ENCODE measurements at regions not wholly inside any gene's neighbourhood (a gene's known extent, or its start where the extent isn't known, plus 50 kb on each side); places are given as distances from the start of the nearest gene placed in this dataset.
"Not testable (repeated sequence)": the region's sequence is repeated elsewhere in the genome, so short reads cannot be mapped to it uniquely, and the experiment has no call there.

- Mint-ChIP-seq H3K36me3 (no peaks in the 10 kb centered on the region), H3K4me1 (no peaks in the 10 kb centered on the region), H3K4me3 (no peak overlapping the region), H3K27me3 (peaks cover 12% of the 10 kb centered on the region), H3K9me3 (no peaks in the 10 kb centered on the region), H3K27ac (no peak overlapping the region)
- CTCF ChIA-PET, result no interaction called here
- DNase-seq, result no peak
Observed at GRCh38 chr12:105466231-105466900, 135.9 kb downstream of the C12orf75 start.

GRCh38 chr12:105466901-105467598 is 136.6 kb downstream of the C12orf75 start:
- Mint-ChIP-seq H3K27ac (no peak overlapping the region), H3K36me3 (no peaks in the 10 kb centered on the region), H3K4me3 (no peak overlapping the region), H3K4me1 (no peaks in the 10 kb centered on the region), H3K27me3 (peaks cover 12% of the 10 kb centered on the region), H3K9me3 (no peaks in the 10 kb centered on the region)
- DNase-seq, result no peak
- CTCF ChIA-PET, result no interaction called here

- no peaks in the 10 kb centered on the region for H3K36me3 Mint-ChIP-seq
- H3K27me3 Mint-ChIP-seq, result peaks cover 12% of the 10 kb centered on the region
- no peak for DNase-seq
- no peaks in the 10 kb centered on the region for H3K9me3 Mint-ChIP-seq
- CTCF ChIA-PET, result no interaction called here
- no peak overlapping the region for H3K27ac Mint-ChIP-seq
- H3K4me1 Mint-ChIP-seq, result no peaks in the 10 kb centered on the region
- no peak overlapping the region for H3K4me3 Mint-ChIP-seq
Observed at GRCh38 chr12:105467710-105468366, 137.3 kb downstream of the C12orf75 start.

GRCh38 chr12:105468464-105468863 is 138.0 kb downstream of the C12orf75 start:
- CTCF ChIA-PET, result interaction anchor here (0.6 kb wide), 1 partner anchor 78 kb away, joined by 3 read pairs; no protein-coding TSS in a partner anchor
- Mint-ChIP-seq H3K9me3 (no peaks in the 10 kb centered on the region), H3K4me3 (no peak overlapping the region), H3K27me3 (peaks cover 12% of the 10 kb centered on the region), H3K36me3 (no peaks in the 10 kb centered on the region), H3K27ac (no peak overlapping the region), H3K4me1 (no peaks in the 10 kb centered on the region)
- no peak for DNase-seq

GRCh38 chr12:105469211-105469610 is 138.7 kb downstream of the C12orf75 start:
- H3K27ac Mint-ChIP-seq, result no peak overlapping the region
- no peak overlapping the region for H3K4me3 Mint-ChIP-seq
- H3K27me3 Mint-ChIP-seq, result peaks cover 8% of the 10 kb centered on the region
- H3K4me1 Mint-ChIP-seq, result no peaks in the 10 kb centered on the region
- CTCF ChIA-PET, result interaction anchor here (0.6 kb wide), 1 partner anchor 77 kb away, joined by 3 read pairs; no protein-coding TSS in a partner anchor
- no peaks in the 10 kb centered on the region for H3K9me3 Mint-ChIP-seq
- no peaks in the 10 kb centered on the region for H3K36me3 Mint-ChIP-seq
- no peak for DNase-seq

GRCh38 chr12:105469701-105470100 is 139.2 kb downstream of the C12orf75 start:
- no peaks in the 10 kb centered on the region for H3K9me3 Mint-ChIP-seq
- no peak overlapping the region for H3K27ac Mint-ChIP-seq
- no peaks in the 10 kb centered on the region for H3K4me1 Mint-ChIP-seq
- H3K4me3 Mint-ChIP-seq, result no peak overlapping the region
- CTCF ChIA-PET, result no interaction called here
- H3K27me3 Mint-ChIP-seq, result peaks cover 8% of the 10 kb centered on the region
- no peak for DNase-seq
- H3K36me3 Mint-ChIP-seq, result no peaks in the 10 kb centered on the region

- CTCF ChIA-PET, result no interaction called here
- no peaks in the 10 kb centered on the region for H3K36me3 Mint-ChIP-seq
- H3K4me1 Mint-ChIP-seq, result no peaks in the 10 kb centered on the region
- H3K4me3 Mint-ChIP-seq, result no peak overlapping the region
- H3K9me3 Mint-ChIP-seq, result no peaks in the 10 kb centered on the region
- no peak overlapping the region for H3K27ac Mint-ChIP-seq
- H3K27me3 Mint-ChIP-seq, result peaks cover 8% of the 10 kb centered on the region
- no peak for DNase-seq
Observed at GRCh38 chr12:105470102-105470501, 139.6 kb downstream of the C12orf75 start.

- DNase-seq, result no peak
- Mint-ChIP-seq H3K9me3 (no peaks in the 10 kb centered on the region), H3K4me1 (no peaks in the 10 kb centered on the region), H3K4me3 (no peak overlapping the region), H3K36me3 (no peaks in the 10 kb centered on the region), H3K27me3 (peaks cover 8% of the 10 kb centered on the region), H3K27ac (no peak overlapping the region)
- CTCF ChIA-PET, result no interaction called here
Observed at GRCh38 chr12:105470601-105471000, 140.1 kb downstream of the C12orf75 start.

GRCh38 chr12:105474672-105475071 is 144.2 kb downstream of the C12orf75 start:
- Mint-ChIP-seq H3K9me3 (no peaks in the 10 kb centered on the region), H3K27ac (no peak overlapping the region), H3K4me3 (no peak overlapping the region), H3K4me1 (no peaks in the 10 kb centered on the region), H3K36me3 (no peaks in the 10 kb centered on the region), H3K27me3 (no peaks in the 10 kb centered on the region)
- no peak for DNase-seq
- CTCF ChIA-PET, result no interaction called here

GRCh38 chr12:105476616-105477015 is 146.1 kb downstream of the C12orf75 start:
- Mint-ChIP-seq H3K4me3 (no peak overlapping the region), H3K27ac (no peak overlapping the region), H3K4me1 (no peaks in the 10 kb centered on the region), H3K27me3 (no peaks in the 10 kb centered on the region), H3K36me3 (no peaks in the 10 kb centered on the region), H3K9me3 (no peaks in the 10 kb centered on the region)
- DNase-seq, result no peak
- CTCF ChIA-PET, result no interaction called here

- H3K4me1 Mint-ChIP-seq, result no peaks in the 10 kb centered on the region
- no peak overlapping the region for H3K4me3 Mint-ChIP-seq
- H3K9me3 Mint-ChIP-seq, result no peaks in the 10 kb centered on the region
- H3K27ac Mint-ChIP-seq, result no peak overlapping the region
- H3K27me3 Mint-ChIP-seq, result no peaks in the 10 kb centered on the region
- no peaks in the 10 kb centered on the region for H3K36me3 Mint-ChIP-seq
- CTCF ChIA-PET, result no interaction called here
- no peak for DNase-seq
Observed at GRCh38 chr12:105477873-105478272, 147.4 kb downstream of the C12orf75 start.

GRCh38 chr12:105478788-105479187 is 148.3 kb downstream of the C12orf75 start:
- H3K36me3 Mint-ChIP-seq, H3K27me3 Mint-ChIP-seq, CTCF ChIA-PET, H3K9me3 Mint-ChIP-seq, H3K27ac Mint-ChIP-seq, DNase-seq, H3K4me3 Mint-ChIP-seq, H3K4me1 Mint-ChIP-seq: not testable (repeated sequence)

- no peak for DNase-seq
Observed at GRCh38 chr12:105479710-105480109, 149.2 kb downstream of the C12orf75 start.

GRCh38 chr12:105480162-105480561 is 149.7 kb downstream of the C12orf75 start:
- H3K27ac Mint-ChIP-seq, result no peak overlapping the region
- no peak for DNase-seq
- no peaks in the 10 kb centered on the region for H3K36me3 Mint-ChIP-seq
- CTCF ChIA-PET, result no interaction called here
- H3K4me3 Mint-ChIP-seq, result no peak overlapping the region
- no peaks in the 10 kb centered on the region for H3K4me1 Mint-ChIP-seq
- H3K9me3 Mint-ChIP-seq, result no peaks in the 10 kb centered on the region
- no peaks in the 10 kb centered on the region for H3K27me3 Mint-ChIP-seq

More at GRCh38 chr12:105479710-105480109, 149.2 kb downstream of the C12orf75 start:
- H3K36me3 Mint-ChIP-seq, result no peaks in the 10 kb centered on the region
- H3K4me3 Mint-ChIP-seq, result no peak overlapping the region
- no peaks in the 10 kb centered on the region for H3K9me3 Mint-ChIP-seq
- no peak overlapping the region for H3K27ac Mint-ChIP-seq
- H3K27me3 Mint-ChIP-seq, result no peaks in the 10 kb centered on the region
- no peaks in the 10 kb centered on the region for H3K4me1 Mint-ChIP-seq
- CTCF ChIA-PET, result no interaction called here
